GM19035 (cell line): ENCODE measurements at regions not wholly inside any gene's neighbourhood (a gene's known extent, or its start where the extent isn't known, plus 50 kb on each side); places are given as distances from the start of the nearest gene placed in this dataset.

Source experiments
- ATAC-seq: cut with Tn5 transposase; IDR thresholded peaks from one replicate; pipeline ENCODE4 v1.9.1; 2021; ENCODE audit not compliant: unreplicated experiment

GRCh38 chr10:78445308-78445707, 411.6 kb downstream of the RPS24 start:
- no peak for ATAC-seq

- ATAC-seq = no peak
Measured at GRCh38 chr10:78448470-78448869, 414.8 kb downstream of the RPS24 start.

GRCh38 chr10:78448994-78449418, 415.3 kb downstream of the RPS24 start:
- ATAC-seq = no peak

- ATAC-seq = no peak
Measured at GRCh38 chr10:78449554-78449953, 415.9 kb downstream of the RPS24 start.

GRCh38 chr10:78450239-78450638, 416.6 kb downstream of the RPS24 start:
- ATAC-seq = no peak

- no peak for ATAC-seq
Measured at GRCh38 chr10:78450807-78451485, 417.3 kb downstream of the RPS24 start.

- no peak for ATAC-seq
Measured at GRCh38 chr10:78451592-78451991, 417.9 kb downstream of the RPS24 start.

GRCh38 chr10:78454123-78454645, 420.5 kb downstream of the RPS24 start:
- no peak for ATAC-seq

- ATAC-seq = no peak
Measured at GRCh38 chr10:78455236-78455635, 421.6 kb downstream of the RPS24 start.

GRCh38 chr10:78455811-78456210, 422.1 kb downstream of the RPS24 start:
- ATAC-seq = no peak

- ATAC-seq = no peak
Measured at GRCh38 chr10:78456649-78457400, 423.2 kb downstream of the RPS24 start.

- ATAC-seq = no peak
Measured at GRCh38 chr10:78457804-78458482, 424.3 kb downstream of the RPS24 start.

- ATAC-seq = no peak
Measured at GRCh38 chr10:78458983-78459638, 425.4 kb downstream of the RPS24 start.

GRCh38 chr10:78459639-78460037, 426.0 kb downstream of the RPS24 start:
- no peak for ATAC-seq

GRCh38 chr10:78460204-78460603, 426.5 kb downstream of the RPS24 start:
- ATAC-seq = no peak

GRCh38 chr10:78461333-78461732, 427.7 kb downstream of the RPS24 start:
- no peak for ATAC-seq

GRCh38 chr10:78462176-78462575, 428.5 kb downstream of the RPS24 start:
- no peak for ATAC-seq

GRCh38 chr10:78462726-78463228, 429.1 kb downstream of the RPS24 start:
- ATAC-seq = no peak

- ATAC-seq = no peak
Measured at GRCh38 chr10:78464118-78464855, 430.6 kb downstream of the RPS24 start.

GRCh38 chr10:78464856-78465267, 431.2 kb downstream of the RPS24 start:
- ATAC-seq = no peak
